Endothelial cell of umbilical vein (primary cell): ENCODE measurements at regions not wholly inside any gene's neighbourhood (a gene's known extent, or its start where the extent isn't known, plus 50 kb on each side); places are given as distances from the start of the nearest gene placed in this dataset.

Experiments used
- JUN ChIP-seq: IDR thresholded peaks from 2 replicates; pipeline ENCODE4 v1.6.1; 2011; ENCODE audit warnings: borderline replicate concordance, low read depth; ENCODE audit not compliant: insufficient read length, insufficient read depth
- POLR2A ChIP-seq: IDR thresholded peaks from 2 replicates; pipeline ENCODE4 v1.6.1; 2012; ENCODE audit warnings: low read depth, mild to moderate bottlenecking, control low read depth, low read length
- TF ChIP-seq, protein P1 (sequence below), 2 donors: IDR thresholded peaks; 1 replicate in 1 of 2; 2 replicates in 1 of 2; pipeline ENCODE4 v1.5.1; 2011; ENCODE audit warnings: low read length in 2 of 2, mild to moderate bottlenecking in 2 of 2, moderate library complexity in 2 of 2, control low read depth in 1 of 2, inconsistent platforms in 1 of 2, low read depth in 1 of 2; ENCODE audit not compliant: insufficient read depth in 1 of 2; ENCODE audit errors: extremely low read depth in 1 of 2

DNA sequence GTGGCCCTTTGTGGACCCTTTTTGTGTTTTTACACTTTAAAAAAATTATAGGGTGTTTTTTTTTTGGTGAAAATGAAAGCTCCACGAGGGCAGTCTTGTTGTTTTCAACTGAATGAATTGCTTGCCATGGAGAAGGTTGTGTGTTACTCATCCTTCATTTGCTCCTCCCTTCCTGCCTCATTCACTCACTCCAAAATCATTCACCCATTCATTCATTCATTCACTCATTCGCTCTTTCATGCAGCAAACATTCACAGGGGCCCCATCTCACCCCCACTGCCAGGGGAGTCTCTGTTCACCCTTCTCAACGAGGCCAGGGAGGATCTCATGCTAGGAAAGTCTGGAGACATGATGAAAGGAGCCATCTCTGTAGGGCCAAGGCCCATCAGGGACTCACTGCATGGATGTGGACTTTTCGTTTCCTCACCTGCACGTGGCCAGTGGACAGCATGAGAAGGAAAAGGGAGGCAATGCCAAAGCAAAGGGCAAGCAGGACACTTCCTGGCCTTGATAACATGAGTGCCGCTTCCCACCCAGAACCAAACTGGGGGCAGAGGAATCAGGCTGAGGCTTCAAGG is 62.8 kb upstream of the COL13A1 start:
- TF ChIP-seq, protein P1, sequence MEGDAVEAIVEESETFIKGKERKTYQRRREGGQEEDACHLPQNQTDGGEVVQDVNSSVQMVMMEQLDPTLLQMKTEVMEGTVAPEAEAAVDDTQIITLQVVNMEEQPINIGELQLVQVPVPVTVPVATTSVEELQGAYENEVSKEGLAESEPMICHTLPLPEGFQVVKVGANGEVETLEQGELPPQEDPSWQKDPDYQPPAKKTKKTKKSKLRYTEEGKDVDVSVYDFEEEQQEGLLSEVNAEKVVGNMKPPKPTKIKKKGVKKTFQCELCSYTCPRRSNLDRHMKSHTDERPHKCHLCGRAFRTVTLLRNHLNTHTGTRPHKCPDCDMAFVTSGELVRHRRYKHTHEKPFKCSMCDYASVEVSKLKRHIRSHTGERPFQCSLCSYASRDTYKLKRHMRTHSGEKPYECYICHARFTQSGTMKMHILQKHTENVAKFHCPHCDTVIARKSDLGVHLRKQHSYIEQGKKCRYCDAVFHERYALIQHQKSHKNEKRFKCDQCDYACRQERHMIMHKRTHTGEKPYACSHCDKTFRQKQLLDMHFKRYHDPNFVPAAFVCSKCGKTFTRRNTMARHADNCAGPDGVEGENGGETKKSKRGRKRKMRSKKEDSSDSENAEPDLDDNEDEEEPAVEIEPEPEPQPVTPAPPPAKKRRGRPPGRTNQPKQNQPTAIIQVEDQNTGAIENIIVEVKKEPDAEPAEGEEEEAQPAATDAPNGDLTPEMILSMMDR (IDR thresholded peaks at IDR 0.05; ENCODE audit: extremely low read depth in 1 of 2, insufficient read depth in 1 of 2, low read depth in 1 of 2, low read length in 2 of 2): no peak
- TF ChIP-seq POLR2A (no peak), JUN (no peak)
